Hematopoietic multipotent progenitor cell (in vitro differentiated cells): ENCODE measurements at regions not wholly inside any gene's neighbourhood (a gene's known extent, or its start where the extent isn't known, plus 50 kb on each side); places are given as distances from the start of the nearest gene placed in this dataset.

Experiments used
- DNase-seq, 3 donors: peaks; one replicate each; pipeline ENCODE4 v3.0.0-alpha.2; 2011 to 2015; ENCODE audit warnings: low read depth in 2 of 3, low spot score in 2 of 3

GRCh38 chr21:28550057-28550825 lies 442.4 kb downstream of the LTN1 start:
- DNase-seq = no peak

GRCh38 chr21:28548291-28548690 lies 444.4 kb downstream of the LTN1 start:
- no peak for DNase-seq

DNA sequence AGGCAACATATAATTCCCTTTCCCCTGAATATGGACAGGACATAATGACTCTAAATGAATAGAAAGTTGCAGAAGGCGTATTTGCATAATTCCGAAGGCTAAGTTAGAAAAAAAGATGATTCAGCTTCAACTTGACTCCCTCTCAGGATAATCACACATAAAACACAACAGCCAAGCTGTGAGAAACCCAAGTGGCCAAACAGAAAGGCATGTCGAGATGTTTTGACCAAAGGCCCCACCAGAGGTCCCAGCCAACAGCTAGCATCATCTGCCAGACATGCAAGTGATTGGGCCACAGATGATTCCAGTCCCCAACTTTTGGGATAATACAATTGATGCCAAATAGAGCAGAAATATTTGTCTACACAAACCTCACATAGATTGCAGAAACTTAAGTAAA lies 444.9 kb downstream of the LTN1 start:
- no peak for DNase-seq

DNA sequence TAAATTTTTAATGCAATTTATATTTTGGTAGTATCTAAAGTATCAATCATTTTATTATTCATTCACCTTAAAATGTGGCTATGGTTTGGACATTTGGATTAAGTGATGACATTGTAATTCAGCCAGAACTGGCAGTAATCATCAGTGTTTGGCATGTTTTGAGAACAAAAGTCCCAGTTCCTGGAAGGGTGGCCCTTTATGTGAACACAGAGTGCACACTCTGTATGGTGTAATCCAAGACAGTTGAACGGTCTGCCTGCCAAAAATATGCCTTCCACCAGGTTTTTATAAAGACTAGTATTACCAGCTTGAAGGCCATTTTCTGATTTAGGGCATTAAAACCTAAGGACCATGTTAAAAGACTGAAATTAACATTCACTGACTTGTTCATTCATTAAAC lies 448.7 kb downstream of the LTN1 start:
- no peak for DNase-seq

DNA sequence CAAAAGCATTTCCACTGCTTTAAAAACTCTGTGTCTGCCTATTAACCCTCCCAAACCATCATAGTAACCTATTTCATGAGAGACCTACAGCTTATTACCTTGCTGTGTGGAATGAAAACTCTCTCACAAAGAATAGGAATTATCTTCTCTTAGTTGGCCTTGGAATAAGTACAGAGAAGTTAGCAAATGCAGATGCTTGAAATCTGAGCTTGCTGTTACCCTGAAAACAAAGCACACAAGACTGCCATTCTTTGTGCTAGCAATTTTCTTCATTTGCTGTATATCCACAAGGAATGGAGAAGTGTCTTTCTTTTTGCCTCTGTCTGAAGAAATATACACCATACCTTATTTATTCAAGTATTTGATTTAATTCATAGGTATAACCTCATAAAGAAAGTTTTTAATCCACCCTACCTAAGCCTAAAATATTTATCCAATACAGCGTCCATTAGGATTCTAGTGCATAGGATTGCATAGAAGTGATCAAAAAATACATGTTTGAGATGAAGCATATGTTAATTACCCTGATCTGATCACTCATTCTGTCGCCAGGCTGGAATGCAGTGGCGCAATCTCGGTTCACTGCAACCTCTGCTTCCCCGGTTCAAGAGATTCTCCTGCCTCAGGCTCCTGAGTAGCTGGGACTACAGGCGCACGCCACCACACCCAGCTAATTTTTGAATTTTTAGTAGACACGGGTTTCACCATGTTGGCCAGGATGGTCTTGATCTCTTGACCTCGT lies 451.1 kb downstream of the LTN1 start:
- DNase-seq = no peak

DNA sequence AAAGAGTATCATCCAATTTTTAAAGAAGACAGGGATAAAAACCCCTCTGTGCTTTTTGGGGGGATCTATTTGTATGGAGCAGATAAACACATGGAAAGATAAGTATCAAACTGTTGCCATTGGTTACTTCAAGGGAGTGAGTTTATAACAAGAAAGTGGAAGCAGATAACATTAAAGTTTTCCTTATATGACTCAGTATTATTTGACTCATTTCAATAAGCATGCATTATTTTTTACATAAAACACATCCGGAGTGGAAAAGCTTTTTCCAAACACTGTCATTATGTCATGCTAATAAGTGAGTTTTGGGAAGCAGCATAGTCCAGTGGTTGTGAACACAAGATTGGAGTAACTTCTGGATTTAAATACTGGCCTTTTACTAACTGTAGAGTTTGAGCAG lies 452.2 kb downstream of the LTN1 start:
- DNase-seq = no peak

DNA sequence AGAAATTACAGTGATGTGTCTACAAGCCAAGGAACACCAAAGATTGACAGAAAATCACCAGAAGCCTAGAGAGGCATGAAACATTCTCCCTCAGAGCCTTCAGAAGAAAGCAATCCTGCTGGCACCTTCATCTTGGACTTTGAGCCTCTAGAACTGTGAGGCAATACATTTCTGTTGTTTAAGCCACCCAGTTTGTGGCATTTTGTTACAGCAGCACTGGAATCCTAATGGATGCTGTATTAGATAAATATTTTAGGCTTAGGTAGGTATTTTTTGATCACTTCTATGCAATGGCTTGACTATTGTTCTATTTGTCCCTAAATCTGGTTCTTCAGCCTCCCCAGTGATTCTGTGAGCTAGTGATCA lies 453.1 kb downstream of the LTN1 start:
- no peak for DNase-seq

DNA sequence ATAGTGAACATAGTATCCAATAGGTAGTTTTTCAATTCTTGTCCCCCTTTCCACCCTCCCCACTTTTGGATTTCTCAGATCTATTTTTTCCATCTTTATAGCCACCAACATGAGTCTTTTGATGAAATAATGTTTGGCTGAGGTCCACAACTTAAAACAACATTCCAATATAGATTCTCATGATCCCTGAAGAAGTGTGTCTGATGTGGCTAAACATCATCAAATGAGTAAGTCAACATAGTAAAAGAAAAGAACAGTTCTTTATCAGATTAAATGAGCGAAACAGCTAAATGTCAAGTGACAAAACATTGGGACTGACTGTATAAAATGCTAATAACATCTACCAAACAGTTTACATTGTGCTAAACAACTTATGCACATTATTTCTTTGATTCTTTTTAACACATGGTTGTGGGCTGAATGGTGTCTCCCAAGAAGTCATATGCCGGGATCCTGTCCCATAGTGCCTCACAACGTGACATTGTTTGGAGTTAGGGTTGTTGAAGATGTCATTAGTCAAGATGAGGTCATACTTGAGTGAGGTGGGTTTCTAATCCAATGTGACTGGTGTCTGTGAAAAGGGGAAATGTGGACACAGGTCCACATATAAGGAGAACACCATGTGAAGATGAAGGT lies 453.6 kb downstream of the LTN1 start:
- no peak for DNase-seq

DNA sequence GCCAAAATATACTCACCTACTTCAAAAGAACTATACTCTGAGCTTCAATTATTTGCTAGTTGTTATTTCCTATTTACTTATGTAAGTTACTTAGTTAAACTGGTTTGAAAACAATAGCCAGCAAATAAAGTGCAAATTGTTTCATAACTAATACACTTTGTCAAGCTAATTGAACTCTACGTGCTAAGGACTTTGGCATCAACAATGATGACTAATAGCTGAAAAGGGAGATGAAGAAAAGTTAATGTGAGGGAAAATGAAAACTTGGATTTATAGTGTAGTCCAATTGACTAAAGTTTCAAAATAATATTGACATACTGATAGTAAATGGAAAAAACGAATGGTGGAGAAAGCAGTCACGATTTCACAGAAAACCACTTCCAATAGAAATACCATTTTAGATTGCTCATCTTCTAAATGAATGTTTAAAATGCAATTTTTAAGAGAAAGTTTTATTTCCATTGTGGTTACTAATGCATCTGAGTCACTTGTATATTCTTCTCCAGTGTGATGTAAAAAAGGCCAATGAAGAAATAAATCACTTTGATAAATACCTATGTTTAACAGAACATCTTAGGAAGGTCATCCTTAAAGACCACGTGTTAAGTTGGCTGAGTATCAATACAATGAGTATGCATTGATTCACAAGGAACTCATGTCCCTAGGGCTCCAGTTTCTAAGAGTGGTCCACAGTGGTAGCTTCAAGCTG lies 455.2 kb downstream of the LTN1 start:
- DNase-seq = no peak

- no peak for DNase-seq
Observed at GRCh38 chr21:28532446-28532845, 460.2 kb downstream of the LTN1 start.

DNA sequence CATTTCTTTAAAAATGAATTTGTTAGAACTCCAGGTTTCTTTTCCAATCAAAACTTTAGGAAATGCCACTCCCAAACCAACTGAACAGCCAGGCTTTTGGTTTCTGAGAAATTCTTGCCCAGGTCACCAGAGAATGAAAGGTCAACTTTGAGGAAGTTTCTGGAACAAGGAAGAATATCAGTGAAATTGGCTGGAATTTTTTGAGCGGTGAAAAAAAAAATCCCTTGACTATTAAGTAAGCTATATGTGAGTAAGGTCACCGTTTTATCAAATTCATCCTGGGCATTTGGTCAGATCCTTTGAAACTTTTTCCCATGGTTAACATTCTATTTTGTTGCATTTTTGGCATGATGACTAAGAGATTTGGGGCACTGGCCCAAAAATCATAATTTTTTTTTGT lies 469.3 kb downstream of the LTN1 start:
- no peak for DNase-seq

GRCh38 chr21:28522014-28522799 lies 470.5 kb downstream of the LTN1 start:
- DNase-seq = peak in 2 of 3 donors; percentile 22 to 45

- no peak for DNase-seq
Observed at GRCh38 chr21:28518630-28519029, 474.0 kb downstream of the LTN1 start.

DNA sequence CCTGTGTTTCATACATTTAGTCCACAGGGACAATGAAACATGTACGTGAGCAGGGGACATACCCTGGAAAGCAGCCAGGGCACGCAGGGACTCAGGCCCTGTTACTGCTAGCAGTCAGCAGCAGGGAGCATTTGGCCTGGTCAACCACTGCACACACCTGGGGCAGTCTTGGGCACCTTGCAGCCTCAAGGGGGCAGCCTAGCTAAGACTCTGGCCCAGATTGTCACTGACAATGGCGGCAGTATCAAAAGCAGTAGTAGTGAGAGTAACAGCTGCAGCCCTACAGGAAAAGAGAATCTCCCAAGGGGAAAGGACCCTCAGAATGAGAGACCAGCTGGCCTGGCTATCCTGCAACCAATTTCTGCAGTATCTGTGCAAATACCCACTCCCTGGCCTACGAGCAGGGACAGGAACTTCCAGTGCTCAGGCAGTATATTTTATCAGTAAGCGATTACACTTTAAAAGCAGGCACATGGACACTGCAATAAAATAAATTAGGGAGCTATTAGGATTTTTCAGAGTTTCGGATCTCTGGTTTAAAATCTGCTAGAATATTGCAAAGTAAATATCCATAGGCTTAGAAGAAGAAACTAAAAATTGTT lies 475.6 kb downstream of the LTN1 start:
- DNase-seq = peak; percentile 16 to 81 (median 73)

DNA sequence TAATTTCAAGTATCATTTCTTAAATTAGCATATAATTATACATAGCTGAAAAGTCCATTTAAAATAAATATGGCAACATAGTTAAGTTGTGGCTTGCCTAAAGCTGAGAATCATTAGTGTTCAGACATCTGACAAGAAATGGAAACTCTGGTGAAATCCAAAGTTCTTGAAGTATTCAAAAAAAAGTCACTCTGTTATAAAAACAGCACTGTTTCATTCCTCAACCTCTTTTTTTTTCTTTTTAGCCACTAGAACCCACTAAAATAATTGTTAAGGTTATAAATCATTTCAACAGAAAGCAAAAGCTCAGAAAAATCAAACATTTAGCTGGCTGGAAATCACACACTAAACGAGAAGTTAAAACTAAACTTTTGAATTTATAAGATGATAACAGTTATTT lies 476.7 kb downstream of the LTN1 start:
- DNase-seq = no peak

GRCh38 chr21:28513428-28513827 lies 479.2 kb downstream of the LTN1 start:
- no peak for DNase-seq

DNA sequence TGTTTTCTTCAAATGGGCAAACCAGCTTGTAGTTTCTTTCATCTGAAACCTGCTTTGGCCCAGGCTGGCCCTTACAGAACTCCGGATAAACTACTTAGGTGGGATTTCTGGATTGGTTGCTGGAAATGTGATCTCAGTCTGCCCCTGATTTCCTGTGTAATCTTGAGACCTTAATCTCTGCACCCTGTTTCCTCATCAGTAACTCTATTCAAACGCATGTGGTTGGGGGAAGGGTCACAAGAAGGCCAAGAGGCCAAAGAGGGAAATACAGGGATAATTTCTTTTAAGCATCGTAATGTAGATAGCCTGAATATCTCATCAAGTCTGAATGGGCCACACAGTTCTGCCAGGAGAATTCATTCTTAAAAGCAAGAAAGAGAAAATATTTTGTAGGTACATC lies 483.6 kb downstream of the LTN1 start:
- no peak for DNase-seq

GRCh38 chr21:28508126-28508525 lies 484.6 kb downstream of the LTN1 start:
- DNase-seq = no peak

DNA sequence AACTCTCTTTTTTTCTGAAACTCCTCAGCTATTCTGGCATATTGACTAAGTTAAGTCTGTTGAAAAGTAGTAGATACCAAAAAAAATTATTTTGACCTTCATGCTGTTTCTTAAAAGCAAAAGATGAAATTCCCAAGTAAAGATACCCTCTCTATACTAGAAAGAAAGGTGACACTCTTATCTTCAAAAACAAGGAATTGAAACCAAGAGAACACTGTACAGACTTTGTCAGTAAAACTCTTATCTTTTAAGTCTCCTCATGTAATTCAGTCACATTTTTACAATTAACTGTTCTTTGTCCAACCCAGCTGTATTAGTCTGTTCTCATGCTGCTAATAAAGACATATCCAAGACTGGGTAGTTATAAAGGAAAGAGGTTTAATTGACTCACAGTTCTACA lies 496.2 kb downstream of the LTN1 start:
- no peak for DNase-seq

DNA sequence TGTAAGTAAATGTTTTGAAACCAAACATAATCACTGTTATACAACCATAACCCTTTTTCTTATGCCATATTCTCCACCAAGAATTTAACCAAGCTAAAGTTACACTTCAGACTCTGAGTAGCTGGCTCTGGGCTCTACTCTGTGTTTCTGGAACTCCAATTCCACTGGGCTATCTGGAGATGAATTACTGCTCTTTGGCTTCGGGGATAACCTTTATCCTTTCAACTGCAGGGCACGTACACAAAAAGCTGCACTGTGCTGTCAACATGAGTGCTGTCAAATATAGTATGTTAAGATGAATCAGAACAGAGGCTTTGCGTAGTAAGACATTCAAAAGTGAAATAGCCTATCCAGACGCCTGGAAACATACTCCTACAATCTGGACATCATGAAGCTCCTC lies 500.6 kb downstream of the LTN1 start:
- no peak for DNase-seq
